GM12892 (cell line): ENCODE measurements at regions not wholly inside any gene's neighbourhood (a gene's known extent, or its start where the extent isn't known, plus 50 kb on each side); places are given as distances from the start of the nearest gene placed in this dataset.

Experiments
- POLR2A ChIP-seq: IDR thresholded peaks from 2 replicates; pipeline ENCODE4 v1.6.1; 2011; ENCODE audit warnings: low read depth, low read length, control low read depth
- TAF1 ChIP-seq: IDR thresholded peaks from 2 replicates; pipeline ENCODE4 v1.6.1; 2011; ENCODE audit warnings: low read depth, mild to moderate bottlenecking, control low read depth, low read length, borderline replicate concordance

DNA sequence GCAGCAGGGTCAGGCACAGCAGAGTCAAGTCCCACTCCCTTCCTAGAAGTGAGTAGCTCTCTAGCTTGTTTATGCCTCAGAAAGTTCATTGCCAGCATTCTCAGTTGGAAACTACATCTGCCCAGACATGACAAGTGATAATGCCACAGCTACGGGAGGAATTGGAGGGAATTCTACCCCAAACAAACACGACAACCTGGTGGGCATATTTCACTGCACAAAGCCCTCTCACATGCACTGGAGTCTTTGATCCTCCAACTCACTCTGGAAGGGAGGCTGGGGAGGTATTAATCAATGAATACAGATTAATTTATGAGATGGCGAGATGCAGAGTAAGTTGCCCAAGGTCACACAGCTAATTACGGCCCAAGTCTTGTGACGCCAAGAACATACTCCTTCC is 126.0 kb upstream of the MGMT start:
- TF ChIP-seq POLR2A (no peak), TAF1 (no peak)
